ENCODE measurements at regions not wholly inside any gene's neighbourhood (a gene's known extent, or its start where the extent isn't known, plus 50 kb on each side); places are given as distances from the start of the nearest gene placed in this dataset.

DNA sequence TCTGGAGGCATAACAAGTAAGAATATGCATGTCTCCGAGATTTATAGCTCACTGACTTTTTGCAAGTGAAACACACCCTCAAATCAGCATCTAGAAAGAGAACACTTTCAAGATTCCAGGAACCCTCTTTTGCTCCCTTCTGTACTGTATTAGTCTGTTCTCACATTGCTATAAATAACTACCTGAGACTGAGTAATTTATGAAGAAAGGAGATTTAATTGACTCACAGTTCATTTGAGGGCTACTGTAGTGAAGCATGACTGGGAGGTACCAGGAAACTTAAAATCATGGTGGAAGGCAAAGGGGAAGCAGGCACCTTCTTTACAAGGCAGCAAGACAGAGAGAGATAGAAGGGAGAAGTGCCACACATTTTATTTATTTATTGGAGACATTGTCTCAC lies 269.9 kb downstream of the UTRN start:
- intact Hi-C loops (cut with DNase I, micrococcal nuclease) = no loop called here
- DNase-seq (no peak), ATAC-seq (ENCODE audit: poor library complexity) (no peak)
- ChIA-PET CTCF (no interaction called here), POLR2A (no interaction called here)
- H3K4me1 ChIP-seq (ENCODE audit: insufficient read depth, low read length) = no peaks in the 10 kb centered on the region
- Mint-ChIP-seq H3K4me3 (no peak overlapping the region), H3K9me3 (no peaks in the 10 kb centered on the region), H3K27ac (no peak overlapping the region), H3K36me3 (ENCODE audit: low read depth) (peaks cover 83% of the 10 kb centered on the region), H3K27me3 (no peaks in the 10 kb centered on the region), H3K4me1 (ENCODE audit: low read depth) (peaks cover 20% of the 10 kb centered on the region)
- TF ChIP-seq, protein P1, sequence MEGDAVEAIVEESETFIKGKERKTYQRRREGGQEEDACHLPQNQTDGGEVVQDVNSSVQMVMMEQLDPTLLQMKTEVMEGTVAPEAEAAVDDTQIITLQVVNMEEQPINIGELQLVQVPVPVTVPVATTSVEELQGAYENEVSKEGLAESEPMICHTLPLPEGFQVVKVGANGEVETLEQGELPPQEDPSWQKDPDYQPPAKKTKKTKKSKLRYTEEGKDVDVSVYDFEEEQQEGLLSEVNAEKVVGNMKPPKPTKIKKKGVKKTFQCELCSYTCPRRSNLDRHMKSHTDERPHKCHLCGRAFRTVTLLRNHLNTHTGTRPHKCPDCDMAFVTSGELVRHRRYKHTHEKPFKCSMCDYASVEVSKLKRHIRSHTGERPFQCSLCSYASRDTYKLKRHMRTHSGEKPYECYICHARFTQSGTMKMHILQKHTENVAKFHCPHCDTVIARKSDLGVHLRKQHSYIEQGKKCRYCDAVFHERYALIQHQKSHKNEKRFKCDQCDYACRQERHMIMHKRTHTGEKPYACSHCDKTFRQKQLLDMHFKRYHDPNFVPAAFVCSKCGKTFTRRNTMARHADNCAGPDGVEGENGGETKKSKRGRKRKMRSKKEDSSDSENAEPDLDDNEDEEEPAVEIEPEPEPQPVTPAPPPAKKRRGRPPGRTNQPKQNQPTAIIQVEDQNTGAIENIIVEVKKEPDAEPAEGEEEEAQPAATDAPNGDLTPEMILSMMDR (IDR thresholded peaks at IDR 0.05) = no peak
- no peak overlapping the region for H3K4me3 ChIP-seq (ENCODE audit: low read length)
- no peaks in the 10 kb centered on the region for H3K9me3 ChIP-seq (ENCODE audit: control insufficient read depth in 1 of 2, insufficient read depth in 1 of 2, low read length in 2 of 2)
- H3K27me3 ChIP-seq (ENCODE audit: control insufficient read depth in 1 of 2, insufficient read depth in 2 of 2, low read length in 2 of 2) = no peaks in the 10 kb centered on the region
- H3K36me3 ChIP-seq (ENCODE audit: insufficient read depth, low read length) = peaks cover 65% of the 10 kb centered on the region
- no peak overlapping the region for H3K27ac ChIP-seq (ENCODE audit: low read depth in 1 of 2, low read length in 2 of 2)

DNA sequence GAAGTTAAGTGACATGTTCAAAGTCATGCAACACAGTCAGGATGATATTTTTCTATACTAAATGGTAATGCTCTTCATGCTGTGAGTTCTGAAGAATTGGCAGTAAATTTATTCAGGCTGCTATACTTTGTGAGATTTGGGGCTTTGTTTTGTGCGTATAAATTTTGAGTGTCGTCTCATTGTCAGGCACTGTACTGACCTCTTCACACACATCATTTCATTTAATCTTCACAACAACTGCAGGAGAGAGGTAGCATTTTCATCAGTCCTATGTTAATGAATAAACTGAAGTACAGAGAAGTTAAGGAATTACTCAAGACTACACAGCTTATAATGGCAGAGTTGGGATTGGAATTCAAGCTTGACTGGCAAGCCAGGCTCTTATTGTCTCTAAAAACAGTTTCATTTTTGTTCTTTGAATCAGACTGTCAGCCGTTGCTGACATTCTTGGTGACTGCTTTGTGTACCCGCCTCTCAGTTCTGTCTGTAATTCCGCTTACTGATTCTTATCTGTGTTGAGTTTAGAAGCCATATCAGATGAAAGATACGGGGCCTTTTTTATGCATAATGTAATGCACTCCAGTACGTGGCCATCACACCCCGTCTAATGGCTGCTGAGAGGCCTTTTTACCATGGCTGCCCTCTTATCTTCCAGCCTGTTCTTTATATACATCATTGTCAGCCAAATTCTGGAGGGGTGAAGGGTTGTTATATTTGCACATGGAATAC lies 274.9 kb downstream of the UTRN start:
- peak overlapping the region; percentile 75 for H3K4me3 Mint-ChIP-seq

DNA sequence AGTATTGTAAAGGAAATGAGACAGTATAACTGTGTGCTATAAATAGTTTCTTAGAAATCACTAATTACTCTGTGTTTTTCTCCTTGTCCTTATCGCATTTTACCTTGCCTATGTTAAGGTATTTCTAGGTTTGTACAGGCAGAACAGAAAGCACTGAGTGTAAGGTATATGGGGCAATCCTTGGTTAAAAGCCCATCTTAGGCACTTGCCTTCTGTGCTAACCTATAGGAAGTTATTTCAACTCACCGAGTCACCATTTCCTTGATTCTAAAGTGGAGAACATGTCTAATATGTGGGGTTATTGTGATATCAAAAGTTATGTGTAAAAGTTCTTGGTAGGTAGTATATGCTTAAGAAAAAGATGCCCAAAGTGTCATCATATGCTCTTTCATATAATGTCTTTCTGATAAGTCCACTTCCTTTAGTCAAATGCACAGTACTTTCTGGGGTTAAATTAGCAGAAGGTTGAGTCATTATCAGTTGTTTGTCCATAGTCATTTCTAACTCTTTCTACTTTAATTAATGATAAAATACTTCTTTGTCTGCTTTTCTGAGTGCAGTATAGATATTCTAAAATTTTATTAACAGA lies 276.4 kb downstream of the UTRN start:
- peaks cover 7% of the 10 kb centered on the region for H3K4me1 ChIP-seq (ENCODE audit: insufficient read depth, low read length)
- no peaks in the 10 kb centered on the region for H3K27me3 ChIP-seq (ENCODE audit: control insufficient read depth in 1 of 2, insufficient read depth in 2 of 2, low read length in 2 of 2)
- no peaks in the 10 kb centered on the region for H3K27me3 Mint-ChIP-seq
- H3K27ac Mint-ChIP-seq = peak overlapping the region; percentile 34
- H3K4me3 ChIP-seq (ENCODE audit: low read length) = no peak overlapping the region
- POLR2A ChIA-PET = no interaction called here
- peaks cover 28% of the 10 kb centered on the region for H3K4me1 Mint-ChIP-seq (ENCODE audit: low read depth)
- intact Hi-C loops (cut with DNase I, micrococcal nuclease) = no loop called here
- H3K4me3 Mint-ChIP-seq = no peak overlapping the region
- no peaks in the 10 kb centered on the region for H3K9me3 Mint-ChIP-seq
- TF ChIP-seq, protein P1 (IDR thresholded peaks at IDR 0.05) = no peak
- no peaks in the 10 kb centered on the region for H3K9me3 ChIP-seq (ENCODE audit: control insufficient read depth in 1 of 2, insufficient read depth in 1 of 2, low read length in 2 of 2)
- ATAC-seq (ENCODE audit: poor library complexity) (no peak), DNase-seq (no peak)
- no peak overlapping the region for H3K27ac ChIP-seq (ENCODE audit: low read depth in 1 of 2, low read length in 2 of 2)
- H3K36me3 ChIP-seq (ENCODE audit: insufficient read depth, low read length) = peaks cover 35% of the 10 kb centered on the region
- peaks cover 37% of the 10 kb centered on the region for H3K36me3 Mint-ChIP-seq (ENCODE audit: low read depth)
- CTCF ChIA-PET = no interaction called here

More for the DNA sequence above, 274.9 kb downstream of the UTRN start:
- POLR2A ChIA-PET = interaction anchor here (1.1 kb wide), 1 partner anchor 10 kb away, joined by 3 read pairs; no protein-coding TSS in a partner anchor
- H3K4me1 ChIP-seq (ENCODE audit: insufficient read depth, low read length) = peaks cover 3% of the 10 kb centered on the region
- H3K36me3 ChIP-seq (ENCODE audit: insufficient read depth, low read length) = peaks cover 44% of the 10 kb centered on the region
- intact Hi-C loops (cut with DNase I, micrococcal nuclease) = no loop called here
- Mint-ChIP-seq H3K27ac (peak overlapping the region; percentile 88), H3K36me3 (ENCODE audit: low read depth) (peaks cover 51% of the 10 kb centered on the region), H3K9me3 (no peaks in the 10 kb centered on the region), H3K4me1 (ENCODE audit: low read depth) (peaks cover 28% of the 10 kb centered on the region), H3K27me3 (no peaks in the 10 kb centered on the region)
- H3K9me3 ChIP-seq (ENCODE audit: control insufficient read depth in 1 of 2, insufficient read depth in 1 of 2, low read length in 2 of 2) = no peaks in the 10 kb centered on the region
- H3K27me3 ChIP-seq (ENCODE audit: control insufficient read depth in 1 of 2, insufficient read depth in 2 of 2, low read length in 2 of 2) = no peaks in the 10 kb centered on the region
- peak overlapping the region; percentile 36 for H3K4me3 ChIP-seq (ENCODE audit: low read length)
- CTCF ChIA-PET = interaction anchor here (1.0 kb wide), 1 partner anchor 9 kb away, joined by 3 read pairs; no protein-coding TSS in a partner anchor
- H3K27ac ChIP-seq (ENCODE audit: low read depth in 1 of 2, low read length in 2 of 2) = peak overlapping the region; percentile 32 to 67
- DNase-seq (peak in 8 of 14 experiments; percentile 1 to 71 (median 26)), ATAC-seq (ENCODE audit: poor library complexity) (peak; percentile 94)
- TF ChIP-seq, protein P1 (IDR thresholded peaks at IDR 0.05) = no peak

Data from CD4-positive, alpha-beta T cell (primary cell).